ENCODE measurements at regions not wholly inside any gene's neighbourhood (a gene's known extent, or its start where the extent isn't known, plus 50 kb on each side); places are given as distances from the start of the nearest gene placed in this dataset.

- no peak for DNase-seq
- H3K4me3 ChIP-seq, result no peak overlapping the region
- no peaks in the 10 kb centered on the region for H3K4me1 ChIP-seq
- no peak for TF ChIP-seq POLR2A (IDR thresholded peaks at IDR 0.05)
- no peak for TF ChIP-seq POLR2AphosphoS5 (IDR thresholded peaks at IDR 0.05)
- TF ChIP-seq CTCF (IDR thresholded peaks at IDR 0.05), result no peak
- no peak for TF ChIP-seq EP300 (IDR thresholded peaks at IDR 0.05)
- H3K27me3 ChIP-seq, result no peaks in the 10 kb centered on the region
- no peaks in the 10 kb centered on the region for H3K9me3 ChIP-seq
- intact Hi-C loops (cut with DNase I), result no loop called here
- no peaks in the 10 kb centered on the region for H3K36me3 ChIP-seq
- no peak overlapping the region for H3K27ac ChIP-seq
Observed at GRCh38 chr4:67091673-67092072, 453.6 kb downstream of the CENPC start.

- no peaks in the 10 kb centered on the region for H3K27me3 ChIP-seq
- 10 to 38% methylated on average over 2 of the region's 2 CpGs for WGBS, 2 donors
- no peaks in the 10 kb centered on the region for H3K4me1 ChIP-seq
- TF ChIP-seq POLR2A (IDR thresholded peaks at IDR 0.05) (no peak), POLR2AphosphoS5 (IDR thresholded peaks at IDR 0.05) (no peak), EP300 (IDR thresholded peaks at IDR 0.05) (no peak), CTCF (IDR thresholded peaks at IDR 0.05) (peak in 2 of 4 experiments; percentile 12 to 19)
- no peak overlapping the region for H3K4me3 ChIP-seq
- no peaks in the 10 kb centered on the region for H3K36me3 ChIP-seq
- intact Hi-C loops (cut with DNase I), result no loop called here
- no peak for DNase-seq
- no peaks in the 10 kb centered on the region for H3K9me3 ChIP-seq
- no peak overlapping the region for H3K27ac ChIP-seq
Observed at GRCh38 chr4:67087897-67088296, 457.4 kb downstream of the CENPC start.

- no peak for DNase-seq
- 61 to 74% methylated on average over 2 of the region's 2 CpGs for WGBS, 2 donors
Observed at GRCh38 chr4:67084783-67085182, 460.5 kb downstream of the CENPC start.

GRCh38 chr4:67083496-67083895, 461.8 kb downstream of the CENPC start:
- Histone ChIP-seq H3K36me3 (no peaks in the 10 kb centered on the region), H3K27me3 (no peaks in the 10 kb centered on the region), H3K27ac (no peak overlapping the region), H3K4me1 (no peaks in the 10 kb centered on the region), H3K4me3 (no peak overlapping the region), H3K9me3 (no peaks in the 10 kb centered on the region)
- intact Hi-C loops (cut with DNase I), result no loop called here
- TF ChIP-seq EP300 (IDR thresholded peaks at IDR 0.05) (no peak), CTCF (IDR thresholded peaks at IDR 0.05) (no peak), POLR2A (IDR thresholded peaks at IDR 0.05) (no peak), POLR2AphosphoS5 (IDR thresholded peaks at IDR 0.05) (no peak)
- DNase-seq, result no peak
- WGBS, 2 donors, result 75 to 85% methylated on average over 5 of the region's 5 CpGs

More at GRCh38 chr4:67084783-67085182, 460.5 kb downstream of the CENPC start:
- Histone ChIP-seq H3K36me3 (no peaks in the 10 kb centered on the region), H3K27me3 (no peaks in the 10 kb centered on the region), H3K4me1 (no peaks in the 10 kb centered on the region), H3K4me3 (no peak overlapping the region), H3K27ac (no peak overlapping the region), H3K9me3 (no peaks in the 10 kb centered on the region)
- TF ChIP-seq CTCF (IDR thresholded peaks at IDR 0.05) (no peak), POLR2AphosphoS5 (IDR thresholded peaks at IDR 0.05) (no peak), EP300 (IDR thresholded peaks at IDR 0.05) (no peak), POLR2A (IDR thresholded peaks at IDR 0.05) (no peak)
- intact Hi-C loops (cut with DNase I), result no loop called here

- Histone ChIP-seq H3K4me1 (no peaks in the 10 kb centered on the region), H3K27ac (no peak overlapping the region), H3K36me3 (no peaks in the 10 kb centered on the region), H3K9me3 (no peaks in the 10 kb centered on the region), H3K4me3 (no peak overlapping the region), H3K27me3 (no peaks in the 10 kb centered on the region)
- WGBS, 2 donors, result 89 to 95% methylated on average over 5 of the region's 5 CpGs
- no peak for DNase-seq
- intact Hi-C loops (cut with DNase I), result no loop called here
- no peak for TF ChIP-seq POLR2A (IDR thresholded peaks at IDR 0.05)
- TF ChIP-seq CTCF (IDR thresholded peaks at IDR 0.05), result no peak
- no peak for TF ChIP-seq EP300 (IDR thresholded peaks at IDR 0.05)
- TF ChIP-seq POLR2AphosphoS5 (IDR thresholded peaks at IDR 0.05), result no peak
Observed at GRCh38 chr4:67082746-67083145, 462.6 kb downstream of the CENPC start.
